Endothelial cell (in vitro differentiated cells): ENCODE measurements at regions not wholly inside any gene's neighbourhood (a gene's known extent, or its start where the extent isn't known, plus 50 kb on each side); places are given as distances from the start of the nearest gene placed in this dataset.

Source experiments
- DNase-seq: peaks from one replicate; pipeline ENCODE4 v3.0.0; 2021; ENCODE audit warnings: low spot score
- H3K27ac Mint-ChIP-seq: one replicate; pipeline ENCODE4 v1.8.0; 2021; ENCODE audit warnings: mixed read lengths, inconsistent platforms; ENCODE audit not compliant: unreplicated experiment
- H3K27me3 Mint-ChIP-seq: one replicate; pipeline ENCODE4 v1.8.0; 2021; ENCODE audit warnings: mild to moderate bottlenecking, moderate library complexity, mixed read lengths, inconsistent platforms; ENCODE audit not compliant: unreplicated experiment
- H3K36me3 Mint-ChIP-seq: one replicate; pipeline ENCODE4 v1.8.0; 2021; ENCODE audit warnings: mild to moderate bottlenecking, low read depth, mixed read lengths, inconsistent platforms; ENCODE audit not compliant: unreplicated experiment
- H3K4me1 Mint-ChIP-seq: one replicate; pipeline ENCODE4 v1.8.0; 2021; ENCODE audit warnings: mild to moderate bottlenecking, mixed read lengths, inconsistent platforms; ENCODE audit not compliant: unreplicated experiment
- H3K4me3 Mint-ChIP-seq: one replicate; pipeline ENCODE4 v1.8.0; 2021; ENCODE audit warnings: mild to moderate bottlenecking, mixed read lengths, inconsistent platforms; ENCODE audit not compliant: unreplicated experiment
- H3K9me3 Mint-ChIP-seq: one replicate; pipeline ENCODE4 v1.8.0; 2021; ENCODE audit warnings: mixed read lengths, inconsistent platforms; ENCODE audit not compliant: unreplicated experiment
- CTCF ChIP-seq: fragments of 200-600 bp; sonication (generic); IDR thresholded peaks from one replicate; pipeline ENCODE4 v1.5.0; 2021; ENCODE audit warnings: antibody characterized with exemption; ENCODE audit not compliant: unreplicated experiment

DNA sequence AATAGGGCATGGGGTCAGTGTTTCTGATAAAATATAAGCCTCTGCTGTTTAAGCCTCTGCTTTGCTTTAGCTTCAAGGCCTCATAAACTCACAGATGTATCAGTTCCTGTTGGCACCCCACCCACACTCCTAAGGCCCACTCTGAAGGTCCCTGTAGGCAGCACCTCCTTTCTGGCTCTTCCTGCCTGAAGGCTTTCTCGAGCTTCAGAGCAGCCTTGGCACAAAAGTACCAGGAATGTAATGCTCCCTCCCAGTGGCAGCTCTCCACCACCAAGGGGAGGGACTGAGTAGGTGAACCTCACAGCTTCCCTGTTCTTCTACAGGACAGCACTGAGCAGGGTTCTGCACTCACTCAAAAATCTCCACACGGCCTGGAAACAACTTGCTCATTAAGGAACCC, 102.2 kb downstream of the ABHD5 start:
- Mint-ChIP-seq H3K4me1 (no peaks in the 10 kb centered on the region), H3K4me3 (no peak overlapping the region), H3K27ac (no peak overlapping the region), H3K36me3 (peaks cover 3% of the 10 kb centered on the region), H3K9me3 (no peaks in the 10 kb centered on the region), H3K27me3 (peaks cover 10% of the 10 kb centered on the region)
- no peak for TF ChIP-seq CTCF
- no peak for DNase-seq

- Mint-ChIP-seq H3K4me3 (no peak overlapping the region), H3K36me3 (peaks cover 3% of the 10 kb centered on the region), H3K9me3 (no peaks in the 10 kb centered on the region), H3K27ac (no peak overlapping the region), H3K27me3 (peaks cover 11% of the 10 kb centered on the region), H3K4me1 (no peaks in the 10 kb centered on the region)
- no peak for TF ChIP-seq CTCF
- DNase-seq, result no peak
Measured at GRCh38 chr3:43793648-43794372, 103.1 kb downstream of the ABHD5 start.

DNA sequence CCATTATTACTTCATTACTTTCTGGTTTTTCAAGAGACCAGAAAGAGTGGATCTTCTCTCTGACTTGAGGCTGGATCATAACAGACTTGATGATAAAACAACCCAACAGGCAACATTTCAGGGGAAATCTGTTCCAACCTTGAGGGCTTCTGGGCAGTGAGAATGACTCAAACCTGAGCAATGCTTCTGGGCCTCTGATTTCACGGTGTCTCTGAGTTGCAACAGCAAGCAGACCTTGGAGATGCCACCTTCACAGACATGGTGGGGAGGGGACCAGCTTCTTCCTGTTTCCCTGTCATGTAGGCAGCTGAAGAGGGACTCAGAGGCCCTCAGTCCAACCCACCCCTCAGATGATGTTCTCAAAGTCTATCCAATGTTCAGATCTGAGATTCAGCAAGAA, 104.0 kb downstream of the ABHD5 start:
- no peak for DNase-seq
- H3K27ac Mint-ChIP-seq, result no peak overlapping the region
- peaks cover 11% of the 10 kb centered on the region for H3K27me3 Mint-ChIP-seq
- H3K9me3 Mint-ChIP-seq, result no peaks in the 10 kb centered on the region
- H3K4me1 Mint-ChIP-seq, result no peaks in the 10 kb centered on the region
- H3K4me3 Mint-ChIP-seq, result no peak overlapping the region
- peaks cover 3% of the 10 kb centered on the region for H3K36me3 Mint-ChIP-seq
- TF ChIP-seq CTCF, result no peak

DNA sequence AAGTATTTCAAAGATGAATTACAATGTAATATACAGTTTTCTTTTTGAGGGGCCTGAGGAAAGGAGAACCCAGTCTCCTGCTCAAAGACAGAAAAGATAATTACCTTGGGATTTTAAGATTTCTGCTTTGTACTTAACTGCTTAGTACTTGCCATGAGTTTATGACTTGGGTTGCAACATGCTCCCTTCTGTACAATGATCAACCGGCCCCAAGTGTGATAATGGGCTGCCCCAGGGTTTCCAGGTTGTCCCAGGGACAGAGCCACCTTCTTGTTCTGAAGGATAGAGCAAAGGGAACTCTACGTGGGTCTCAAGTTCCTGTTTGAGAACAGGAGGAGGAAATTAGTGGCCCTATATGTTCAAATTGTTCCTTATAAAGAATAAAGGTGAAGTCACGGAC, 104.8 kb downstream of the ABHD5 start:
- TF ChIP-seq CTCF, result no peak
- no peaks in the 10 kb centered on the region for H3K9me3 Mint-ChIP-seq
- H3K4me1 Mint-ChIP-seq, result no peaks in the 10 kb centered on the region
- no peak overlapping the region for H3K27ac Mint-ChIP-seq
- H3K27me3 Mint-ChIP-seq, result peaks cover 9% of the 10 kb centered on the region
- H3K4me3 Mint-ChIP-seq, result no peak overlapping the region
- no peak for DNase-seq
- peaks cover 1% of the 10 kb centered on the region for H3K36me3 Mint-ChIP-seq

DNA sequence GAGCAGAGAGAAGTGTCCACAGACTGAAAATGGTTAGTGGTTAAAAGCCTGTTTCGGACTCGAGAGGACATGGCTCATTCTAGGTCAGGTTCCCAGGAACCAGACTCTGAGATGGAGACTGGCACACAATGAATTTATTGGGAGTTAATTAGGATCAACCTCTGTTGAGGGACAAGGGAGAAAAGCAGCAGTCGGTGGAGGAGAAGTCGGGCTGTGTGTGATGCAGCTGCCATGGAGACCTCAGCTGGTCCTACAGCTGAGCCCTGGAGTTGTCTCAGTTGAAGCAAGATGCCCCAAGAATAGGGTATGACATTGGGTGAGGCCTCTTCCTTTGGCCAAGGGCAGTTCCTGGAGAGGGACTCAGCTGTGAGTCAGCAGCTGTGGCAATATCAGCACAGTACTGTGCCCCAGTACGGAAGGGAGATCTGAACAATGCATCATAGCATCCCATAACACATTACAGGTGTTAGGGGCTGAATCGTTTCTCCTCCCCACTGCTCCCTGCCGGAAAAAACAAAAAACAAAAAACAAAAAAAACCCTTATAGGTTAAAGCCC, 105.4 kb downstream of the ABHD5 start:
- Mint-ChIP-seq H3K27ac (no peak overlapping the region), H3K4me1 (no peaks in the 10 kb centered on the region), H3K36me3 (no peaks in the 10 kb centered on the region)

More for the DNA sequence above, 105.4 kb downstream of the ABHD5 start:
- no peak for DNase-seq
- no peak for TF ChIP-seq CTCF
- Mint-ChIP-seq H3K9me3 (no peaks in the 10 kb centered on the region), H3K4me3 (no peak overlapping the region), H3K27me3 (peaks cover 8% of the 10 kb centered on the region)
